ENCODE measurements at regions not wholly inside any gene's neighbourhood (a gene's known extent, or its start where the extent isn't known, plus 50 kb on each side); places are given as distances from the start of the nearest gene placed in this dataset.

GRCh38 chr10:94238006-94238617, 124.6 kb downstream of the NOC3L start:
- Histone ChIP-seq H3K4me1 (ENCODE audit: control insufficient read depth in 1 of 2, insufficient read depth in 2 of 2, low read length in 2 of 2) (no peaks in the 10 kb centered on the region), H4K91ac (ENCODE audit: low read depth, low read length) (no peak overlapping the region), H3K27ac (ENCODE audit: low read depth, low read length) (no peak overlapping the region), H3K79me2 (ENCODE audit: control insufficient read depth, insufficient read depth, low read length, poor library complexity) (no peaks in the 10 kb centered on the region), H3K27me3 (ENCODE audit: insufficient read depth, low read length) (no peaks in the 10 kb centered on the region), H3K4me3 (ENCODE audit: low read depth, low read length) (no peak overlapping the region), H3K18ac (ENCODE audit: low read length) (no peak overlapping the region), H2BK5ac (ENCODE audit: low read depth, low read length, poor library complexity) (no peak overlapping the region), H2AK5ac (ENCODE audit: low read length) (no peak overlapping the region), H3K79me1 (ENCODE audit: low read length) (no peaks in the 10 kb centered on the region), H4K12ac (ENCODE audit: low read depth, low read length) (no peak overlapping the region), H3K4me2 (ENCODE audit: low read length) (no peak overlapping the region), H4K8ac (ENCODE audit: low read depth, low read length) (no peak overlapping the region), H2AFZ (ENCODE audit: insufficient read depth, low read length, poor library complexity) (no peak overlapping the region), H3K36me3 (ENCODE audit: control insufficient read depth in 1 of 2, insufficient read depth in 2 of 2, low read length in 2 of 2) (no peaks in the 10 kb centered on the region), H3K4ac (ENCODE audit: low read depth, low read length) (no peak overlapping the region), H3K14ac (ENCODE audit: low read length) (no peak overlapping the region), H3K23ac (ENCODE audit: low read length) (no peak overlapping the region), H2BK12ac (ENCODE audit: low read length) (no peak overlapping the region), H3K9ac (ENCODE audit: low read length) (no peak overlapping the region), H2BK120ac (ENCODE audit: insufficient read depth, low read length, poor library complexity) (no peak overlapping the region), H3K9me3 (ENCODE audit: insufficient read depth, low read depth, low read length) (no peaks in the 10 kb centered on the region)
- no CpG with 5 or more reads among the region's 4 CpGs for WGBS (ENCODE audit: extremely low coverage, insufficient coverage, insufficient read length)
- DNase-seq = no peak

DNA sequence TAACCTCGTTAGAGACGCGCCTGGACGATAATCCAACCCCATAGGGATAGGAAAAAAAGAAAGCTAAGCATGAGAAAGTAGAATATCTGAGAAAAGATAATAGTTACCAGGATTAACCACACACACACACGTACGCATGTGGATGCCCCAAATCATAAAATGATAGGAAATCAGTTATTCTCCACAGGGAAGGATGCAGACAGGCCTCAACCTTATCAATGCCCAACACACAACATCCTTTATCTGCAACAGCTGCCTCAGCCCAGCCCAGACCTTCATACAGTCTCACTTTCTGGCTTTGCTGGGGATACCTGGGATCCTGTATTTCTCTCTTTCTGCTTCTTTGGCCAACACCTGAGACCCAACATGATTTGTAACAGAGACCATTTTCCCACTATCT, 123.0 kb downstream of the NOC3L start:
- Histone ChIP-seq H3K14ac (ENCODE audit: low read length) (no peak overlapping the region), H4K91ac (ENCODE audit: low read depth, low read length) (no peak overlapping the region), H3K27me3 (ENCODE audit: insufficient read depth, low read length) (no peaks in the 10 kb centered on the region), H2BK120ac (ENCODE audit: insufficient read depth, low read length, poor library complexity) (no peak overlapping the region), H2AFZ (ENCODE audit: insufficient read depth, low read length, poor library complexity) (no peak overlapping the region), H2AK5ac (ENCODE audit: low read length) (no peak overlapping the region), H3K9me3 (ENCODE audit: insufficient read depth, low read depth, low read length) (no peaks in the 10 kb centered on the region), H3K36me3 (ENCODE audit: control insufficient read depth in 1 of 2, insufficient read depth in 2 of 2, low read length in 2 of 2) (no peaks in the 10 kb centered on the region), H3K4ac (ENCODE audit: low read depth, low read length) (no peak overlapping the region), H3K4me3 (ENCODE audit: low read depth, low read length) (no peak overlapping the region), H3K4me2 (ENCODE audit: low read length) (no peak overlapping the region), H3K27ac (ENCODE audit: low read depth, low read length) (no peak overlapping the region), H4K12ac (ENCODE audit: low read depth, low read length) (no peak overlapping the region), H3K18ac (ENCODE audit: low read length) (no peak overlapping the region), H3K9ac (ENCODE audit: low read length) (no peak overlapping the region), H3K4me1 (ENCODE audit: control insufficient read depth in 1 of 2, insufficient read depth in 2 of 2, low read length in 2 of 2) (no peaks in the 10 kb centered on the region), H3K23ac (ENCODE audit: low read length) (no peak overlapping the region), H2BK12ac (ENCODE audit: low read length) (no peak overlapping the region), H2BK5ac (ENCODE audit: low read depth, low read length, poor library complexity) (no peak overlapping the region), H3K79me1 (ENCODE audit: low read length) (no peaks in the 10 kb centered on the region), H4K8ac (ENCODE audit: low read depth, low read length) (no peak overlapping the region), H3K79me2 (ENCODE audit: control insufficient read depth, insufficient read depth, low read length, poor library complexity) (no peaks in the 10 kb centered on the region)
- no CpG with 5 or more reads among the region's 6 CpGs for WGBS (ENCODE audit: extremely low coverage, insufficient coverage, insufficient read length)
- no peak for DNase-seq

DNA sequence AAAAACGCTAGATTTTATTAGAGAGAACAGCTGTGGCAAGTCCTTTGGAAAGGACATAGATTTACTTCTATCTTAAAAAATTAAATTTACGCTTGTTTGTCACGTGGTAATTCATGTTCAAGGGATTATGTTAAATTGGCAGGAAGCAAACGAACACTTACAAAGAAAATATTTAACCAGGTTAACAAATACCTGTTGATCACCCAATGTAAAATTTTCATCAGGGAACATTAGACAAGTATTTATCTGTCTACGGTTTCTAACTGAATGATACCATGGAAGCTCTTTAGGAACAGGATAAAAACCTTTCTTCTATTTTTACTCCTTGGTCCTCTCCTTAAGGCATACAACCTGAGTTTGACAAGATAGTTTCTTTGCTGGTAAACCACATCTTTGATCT, 122.2 kb downstream of the NOC3L start:
- H2BK120ac ChIP-seq (ENCODE audit: insufficient read depth, low read length, poor library complexity) = no peak overlapping the region
- H3K79me2 ChIP-seq (ENCODE audit: control insufficient read depth, insufficient read depth, low read length, poor library complexity) = no peaks in the 10 kb centered on the region

DNA sequence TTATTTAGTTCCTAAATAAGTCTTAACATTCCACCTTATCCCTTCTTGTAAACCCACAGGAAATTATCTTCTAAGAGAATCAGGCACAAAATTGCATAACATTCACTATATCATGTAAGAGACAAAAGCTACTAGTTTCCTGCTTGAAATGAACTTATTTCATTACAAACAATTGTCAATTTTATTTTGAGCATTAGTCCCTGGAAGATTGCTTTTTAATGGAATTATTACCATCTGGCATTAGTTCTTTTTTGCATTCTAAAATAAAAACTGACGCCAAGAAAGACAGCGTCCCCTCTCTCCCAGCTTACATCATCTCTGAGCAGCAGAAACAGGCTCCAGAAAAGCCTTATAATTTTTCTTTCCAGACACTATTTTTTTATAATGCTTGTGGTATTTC, 121.8 kb downstream of the NOC3L start:
- no peak overlapping the region for H4K91ac ChIP-seq (ENCODE audit: low read depth, low read length)
- H3K9me3 ChIP-seq (ENCODE audit: insufficient read depth, low read depth, low read length) = no peaks in the 10 kb centered on the region
- no peaks in the 10 kb centered on the region for H3K36me3 ChIP-seq (ENCODE audit: control insufficient read depth in 1 of 2, insufficient read depth in 2 of 2, low read length in 2 of 2)
- H2AK5ac ChIP-seq (ENCODE audit: low read length) = no peak overlapping the region
- no peak overlapping the region for H3K9ac ChIP-seq (ENCODE audit: low read length)
- no peaks in the 10 kb centered on the region for H3K79me2 ChIP-seq (ENCODE audit: control insufficient read depth, insufficient read depth, low read length, poor library complexity)
- no peak overlapping the region for H3K14ac ChIP-seq (ENCODE audit: low read length)
- WGBS (ENCODE audit: extremely low coverage, insufficient coverage, insufficient read length) = no CpG with 5 or more reads among the region's 2 CpGs
- no peak overlapping the region for H2BK5ac ChIP-seq (ENCODE audit: low read depth, low read length, poor library complexity)
- no peak for DNase-seq
- no peak overlapping the region for H3K23ac ChIP-seq (ENCODE audit: low read length)
- no peak overlapping the region for H2AFZ ChIP-seq (ENCODE audit: insufficient read depth, low read length, poor library complexity)
- no peaks in the 10 kb centered on the region for H3K79me1 ChIP-seq (ENCODE audit: low read length)
- H3K27ac ChIP-seq (ENCODE audit: low read depth, low read length) = no peak overlapping the region
- H3K27me3 ChIP-seq (ENCODE audit: insufficient read depth, low read length) = no peaks in the 10 kb centered on the region
- no peak overlapping the region for H3K4me3 ChIP-seq (ENCODE audit: low read depth, low read length)
- no peak overlapping the region for H2BK120ac ChIP-seq (ENCODE audit: insufficient read depth, low read length, poor library complexity)
- no peak overlapping the region for H4K8ac ChIP-seq (ENCODE audit: low read depth, low read length)
- H3K4ac ChIP-seq (ENCODE audit: low read depth, low read length) = no peak overlapping the region
- H3K4me1 ChIP-seq (ENCODE audit: control insufficient read depth in 1 of 2, insufficient read depth in 2 of 2, low read length in 2 of 2) = no peaks in the 10 kb centered on the region
- no peak overlapping the region for H3K4me2 ChIP-seq (ENCODE audit: low read length)
- no peak overlapping the region for H2BK12ac ChIP-seq (ENCODE audit: low read length)
- no peak overlapping the region for H3K18ac ChIP-seq (ENCODE audit: low read length)
- no peak overlapping the region for H4K12ac ChIP-seq (ENCODE audit: low read depth, low read length)

More for the DNA sequence above, 122.2 kb downstream of the NOC3L start:
- Histone ChIP-seq H3K4me1 (ENCODE audit: control insufficient read depth in 1 of 2, insufficient read depth in 2 of 2, low read length in 2 of 2) (no peaks in the 10 kb centered on the region), H3K18ac (ENCODE audit: low read length) (no peak overlapping the region), H3K14ac (ENCODE audit: low read length) (no peak overlapping the region), H2BK5ac (ENCODE audit: low read depth, low read length, poor library complexity) (no peak overlapping the region), H2BK12ac (ENCODE audit: low read length) (no peak overlapping the region), H3K36me3 (ENCODE audit: control insufficient read depth in 1 of 2, insufficient read depth in 2 of 2, low read length in 2 of 2) (no peaks in the 10 kb centered on the region), H3K4ac (ENCODE audit: low read depth, low read length) (no peak overlapping the region), H3K79me1 (ENCODE audit: low read length) (no peaks in the 10 kb centered on the region), H2AFZ (ENCODE audit: insufficient read depth, low read length, poor library complexity) (no peak overlapping the region), H3K27me3 (ENCODE audit: insufficient read depth, low read length) (no peaks in the 10 kb centered on the region), H3K27ac (ENCODE audit: low read depth, low read length) (no peak overlapping the region), H4K8ac (ENCODE audit: low read depth, low read length) (no peak overlapping the region), H3K23ac (ENCODE audit: low read length) (no peak overlapping the region), H3K9me3 (ENCODE audit: insufficient read depth, low read depth, low read length) (no peaks in the 10 kb centered on the region), H3K4me3 (ENCODE audit: low read depth, low read length) (no peak overlapping the region), H3K9ac (ENCODE audit: low read length) (no peak overlapping the region), H4K91ac (ENCODE audit: low read depth, low read length) (no peak overlapping the region), H3K4me2 (ENCODE audit: low read length) (no peak overlapping the region), H2AK5ac (ENCODE audit: low read length) (no peak overlapping the region), H4K12ac (ENCODE audit: low read depth, low read length) (no peak overlapping the region)
- no peak for DNase-seq
- WGBS (ENCODE audit: extremely low coverage, insufficient coverage, insufficient read length) = no CpG with 5 or more reads among the region's 5 CpGs

Data from trophoblast cell (in vitro differentiated cells and primary cell).